ENCODE measurements at regions not wholly inside any gene's neighbourhood (a gene's known extent, or its start where the extent isn't known, plus 50 kb on each side); places are given as distances from the start of the nearest gene placed in this dataset.

DNA sequence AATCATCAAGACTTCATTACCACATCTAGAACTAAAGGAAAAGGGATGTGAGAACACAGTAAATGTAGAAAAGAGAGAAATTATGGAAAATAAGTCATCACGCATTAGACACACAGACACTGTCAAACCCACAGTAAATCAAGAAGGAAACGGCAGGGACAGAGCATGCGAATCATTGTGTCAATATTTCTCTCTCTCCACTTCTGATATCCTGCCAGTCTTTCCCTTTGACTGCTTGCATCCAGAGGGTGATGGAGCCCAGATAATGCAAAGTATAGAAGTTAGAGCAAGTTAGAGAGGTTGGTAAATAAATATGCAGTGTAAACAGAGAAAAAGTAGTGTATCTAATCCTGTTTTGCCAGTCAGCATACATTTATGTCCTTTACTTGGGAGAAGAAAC, 706.8 kb upstream of the ANO3 start:
- H3K27me3 ChIP-seq (ENCODE audit: insufficient read depth, low read length) = no peaks in the 10 kb centered on the region
- ChIA-PET RAD21 (ENCODE audit: low non-redundant PET in 1 of 2, low total read pairs in 2 of 2, uncharacterized antibody in 2 of 2, unreplicated experiment in 2 of 2) (no interaction called here), CTCF (no interaction called here), POLR2A (no interaction called here)
- no TSS peak for BruUV-seq (replicated peaks)
- H3K79me2 ChIP-seq (ENCODE audit: insufficient read depth, low read length) = no peaks in the 10 kb centered on the region
- H3K4me3 ChIP-seq (replicated peaks in 1 of 2; ENCODE audit: low read depth in 1 of 2, low read length in 2 of 2) = no peak overlapping the region
- H3K36me3 ChIP-seq (ENCODE audit: control insufficient read depth in 1 of 2, insufficient read depth in 2 of 2, low read length in 2 of 2) = no peaks in the 10 kb centered on the region
- H3K9me2 ChIP-seq (ENCODE audit: insufficient read depth) = no peaks in the 10 kb centered on the region
- TF ChIP-seq YY1 (IDR thresholded peaks at IDR 0.05; ENCODE audit: extremely low read depth, insufficient replicate concordance, low read depth, low read length) (no peak), EZH2 (IDR thresholded peaks at IDR 0.05) (no peak), SIN3A (IDR thresholded peaks at IDR 0.05; ENCODE audit: low read depth) (no peak), POLR2A (IDR thresholded peaks at IDR 0.05; ENCODE audit: borderline replicate concordance, extremely low read depth, insufficient read depth, insufficient read length) (no peak), CEBPB (IDR thresholded peaks at IDR 0.05; ENCODE audit: low read depth) (no peak)
- DNase-seq (ENCODE audit: low read depth, low spot score) (no peak), ATAC-seq (no peak)
- H3K9ac ChIP-seq (ENCODE audit: low read length) = no peak overlapping the region
- H3K4me2 ChIP-seq (ENCODE audit: low read length) = no peak overlapping the region
- H2AFZ ChIP-seq (ENCODE audit: low read depth, low read length, poor library complexity, severe bottlenecking) = no peak overlapping the region
- no peak overlapping the region for H3K27ac ChIP-seq (ENCODE audit: low read depth, low read length)
- peaks cover 5 to 8% of the 10 kb centered on the region in 2 experiments; a peak in 2 of 4 replicates for H3K9me3 ChIP-seq (ENCODE audit: control insufficient read depth in 1 of 2, insufficient read depth in 1 of 2, low read depth in 1 of 2, low read length in 2 of 2)
- H3K4me1 ChIP-seq (ENCODE audit: control insufficient read depth in 1 of 2, insufficient read depth in 2 of 2, low read length in 2 of 2) = no peaks in the 10 kb centered on the region
- intact Hi-C loops (cut with micrococcal nuclease) = no loop called here
- no peaks in the 10 kb centered on the region for H4K20me1 ChIP-seq (ENCODE audit: insufficient read depth)

DNA sequence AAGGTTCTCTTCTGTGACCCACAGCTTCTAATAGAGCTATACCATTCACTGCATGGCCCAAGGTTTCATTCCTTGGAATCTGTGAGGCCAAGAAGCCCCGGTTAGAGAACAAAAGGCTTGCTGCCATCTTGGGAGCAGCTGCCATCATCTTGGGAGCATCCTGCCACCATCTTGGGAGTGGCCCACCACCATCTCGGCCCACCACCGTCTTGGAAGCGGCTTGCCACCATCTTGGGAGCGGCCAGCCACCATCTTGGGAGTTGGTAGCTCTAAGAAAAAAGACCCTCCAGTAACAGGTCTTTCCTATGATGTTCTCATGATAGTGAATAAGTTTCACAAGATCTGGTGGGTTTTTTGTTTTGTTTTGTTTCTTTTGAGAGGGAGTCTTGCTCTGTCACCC, 703.9 kb upstream of the ANO3 start:
- no peak for TF ChIP-seq FOSL1 (IDR thresholded peaks at IDR 0.05; ENCODE audit: low read depth)
- no peak for TF ChIP-seq ELF1 (IDR thresholded peaks at IDR 0.05; ENCODE audit: borderline replicate concordance, low read depth)
- TF ChIP-seq YY1 (IDR thresholded peaks at IDR 0.05; ENCODE audit: extremely low read depth, insufficient replicate concordance, low read depth, low read length) = no peak
- no peak for TF ChIP-seq SP1 (IDR thresholded peaks at IDR 0.05; ENCODE audit: low read depth)
- no peak for TF ChIP-seq RAD21 (IDR thresholded peaks at IDR 0.05; ENCODE audit: low read depth)
- no peak for TF ChIP-seq SIN3A (IDR thresholded peaks at IDR 0.05; ENCODE audit: low read depth)
- TF ChIP-seq EZH2phosphoT487 (IDR thresholded peaks at IDR 0.05; ENCODE audit: borderline replicate concordance) = no peak
- TF ChIP-seq SRF (IDR thresholded peaks at IDR 0.05; ENCODE audit: low read depth) = no peak
- no peak for TF ChIP-seq POLR2A (IDR thresholded peaks at IDR 0.05; ENCODE audit: borderline replicate concordance, extremely low read depth, insufficient read depth, insufficient read length)
- TF ChIP-seq ZFX (IDR thresholded peaks at IDR 0.05) = no peak
- TF ChIP-seq, protein P1, sequence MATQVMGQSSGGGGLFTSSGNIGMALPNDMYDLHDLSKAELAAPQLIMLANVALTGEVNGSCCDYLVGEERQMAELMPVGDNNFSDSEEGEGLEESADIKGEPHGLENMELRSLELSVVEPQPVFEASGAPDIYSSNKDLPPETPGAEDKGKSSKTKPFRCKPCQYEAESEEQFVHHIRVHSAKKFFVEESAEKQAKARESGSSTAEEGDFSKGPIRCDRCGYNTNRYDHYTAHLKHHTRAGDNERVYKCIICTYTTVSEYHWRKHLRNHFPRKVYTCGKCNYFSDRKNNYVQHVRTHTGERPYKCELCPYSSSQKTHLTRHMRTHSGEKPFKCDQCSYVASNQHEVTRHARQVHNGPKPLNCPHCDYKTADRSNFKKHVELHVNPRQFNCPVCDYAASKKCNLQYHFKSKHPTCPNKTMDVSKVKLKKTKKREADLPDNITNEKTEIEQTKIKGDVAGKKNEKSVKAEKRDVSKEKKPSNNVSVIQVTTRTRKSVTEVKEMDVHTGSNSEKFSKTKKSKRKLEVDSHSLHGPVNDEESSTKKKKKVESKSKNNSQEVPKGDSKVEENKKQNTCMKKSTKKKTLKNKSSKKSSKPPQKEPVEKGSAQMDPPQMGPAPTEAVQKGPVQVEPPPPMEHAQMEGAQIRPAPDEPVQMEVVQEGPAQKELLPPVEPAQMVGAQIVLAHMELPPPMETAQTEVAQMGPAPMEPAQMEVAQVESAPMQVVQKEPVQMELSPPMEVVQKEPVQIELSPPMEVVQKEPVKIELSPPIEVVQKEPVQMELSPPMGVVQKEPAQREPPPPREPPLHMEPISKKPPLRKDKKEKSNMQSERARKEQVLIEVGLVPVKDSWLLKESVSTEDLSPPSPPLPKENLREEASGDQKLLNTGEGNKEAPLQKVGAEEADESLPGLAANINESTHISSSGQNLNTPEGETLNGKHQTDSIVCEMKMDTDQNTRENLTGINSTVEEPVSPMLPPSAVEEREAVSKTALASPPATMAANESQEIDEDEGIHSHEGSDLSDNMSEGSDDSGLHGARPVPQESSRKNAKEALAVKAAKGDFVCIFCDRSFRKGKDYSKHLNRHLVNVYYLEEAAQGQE (IDR thresholded peaks at IDR 0.05; ENCODE audit: low read depth) = no peak
- no peak for TF ChIP-seq ZBTB33 (IDR thresholded peaks at IDR 0.05; ENCODE audit: extremely low read depth, insufficient replicate concordance, low read length)
- TF ChIP-seq, protein P2, sequence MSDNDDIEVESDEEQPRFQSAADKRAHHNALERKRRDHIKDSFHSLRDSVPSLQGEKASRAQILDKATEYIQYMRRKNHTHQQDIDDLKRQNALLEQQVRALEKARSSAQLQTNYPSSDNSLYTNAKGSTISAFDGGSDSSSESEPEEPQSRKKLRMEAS (IDR thresholded peaks at IDR 0.05) = no peak
- POLR2A ChIA-PET = no interaction called here
- no peak for ATAC-seq
- Histone ChIP-seq H3K4me3 (replicated peaks in 1 of 2; ENCODE audit: low read depth in 1 of 2, low read length in 2 of 2) (no peak overlapping the region), H4K20me1 (ENCODE audit: insufficient read depth) (no peaks in the 10 kb centered on the region), H3K9me2 (ENCODE audit: insufficient read depth) (no peaks in the 10 kb centered on the region), H3K36me3 (ENCODE audit: control insufficient read depth in 1 of 2, insufficient read depth in 2 of 2, low read length in 2 of 2) (no peaks in the 10 kb centered on the region), H3K27me3 (ENCODE audit: insufficient read depth, low read length) (no peaks in the 10 kb centered on the region), H3K9ac (ENCODE audit: low read length) (no peak overlapping the region), H3K4me2 (ENCODE audit: low read length) (no peak overlapping the region), H3K9me3 (ENCODE audit: control insufficient read depth in 1 of 2, insufficient read depth in 1 of 2, low read depth in 1 of 2, low read length in 2 of 2) (peaks cover 5 to 8% of the 10 kb centered on the region in 2 experiments; a peak in 2 of 4 replicates), H3K4me1 (ENCODE audit: control insufficient read depth in 1 of 2, insufficient read depth in 2 of 2, low read length in 2 of 2) (no peaks in the 10 kb centered on the region), H3K79me2 (ENCODE audit: insufficient read depth, low read length) (no peaks in the 10 kb centered on the region), H2AFZ (ENCODE audit: low read depth, low read length, poor library complexity, severe bottlenecking) (no peak overlapping the region), H3K27ac (ENCODE audit: low read depth, low read length) (no peak overlapping the region)
- no peak for DNase-seq (ENCODE audit: low read depth, low spot score)
- BruUV-seq (replicated peaks) = no TSS peak
- RAD21 ChIA-PET (ENCODE audit: low non-redundant PET in 1 of 2, low total read pairs in 2 of 2, uncharacterized antibody in 2 of 2, unreplicated experiment in 2 of 2) = no interaction called here
- CTCF ChIA-PET = no interaction called here
- intact Hi-C loops (cut with micrococcal nuclease) = no loop called here

Data from HCT116 (cell line).